H9 (cell line): ENCODE measurements at regions not wholly inside any gene's neighbourhood (a gene's known extent, or its start where the extent isn't known, plus 50 kb on each side); places are given as distances from the start of the nearest gene placed in this dataset.
"Not testable (repeated sequence)": the region's sequence is repeated elsewhere in the genome, so short reads cannot be mapped to it uniquely, and the experiment has no call there.

Experiments used
- DNase-seq: peaks from one replicate; pipeline ENCODE4 v3.0.0-alpha.2; 2017
- H2AFZ ChIP-seq: one replicate; pipeline ENCODE4 v1.6.1; 2013; ENCODE audit warnings: mild to moderate bottlenecking, low read length, control low read depth, moderate library complexity
- H2AK5ac ChIP-seq: 2 replicates; pipeline ENCODE4 v1.6.1; 2013; ENCODE audit warnings: low read length, control low read depth, mixed read lengths; ENCODE audit not compliant: insufficient read length
- H2BK120ac ChIP-seq: one replicate; pipeline ENCODE4 v1.6.1; 2013; ENCODE audit warnings: low read depth, mild to moderate bottlenecking, low read length, control low read depth, inconsistent platforms; ENCODE audit not compliant: poor library complexity, severe bottlenecking
- H2BK12ac ChIP-seq: 2 replicates; pipeline ENCODE4 v1.6.1; 2013; ENCODE audit warnings: low read length, control low read depth, mixed read lengths, low read depth; ENCODE audit not compliant: insufficient read length
- H2BK15ac ChIP-seq: 2 replicates; pipeline ENCODE4 v1.6.1; 2013; ENCODE audit warnings: low read depth, low read length, control low read depth
- H2BK20ac ChIP-seq: one replicate; pipeline ENCODE4 v1.6.1; 2013; ENCODE audit warnings: low read depth, mild to moderate bottlenecking, low read length, control low read depth, inconsistent platforms; ENCODE audit not compliant: poor library complexity, severe bottlenecking
- H2BK5ac ChIP-seq: 2 replicates; pipeline ENCODE4 v1.6.1; 2013; ENCODE audit warnings: low read length, control low read depth, mixed read lengths; ENCODE audit not compliant: insufficient read length
- H3K14ac ChIP-seq: 2 replicates; pipeline ENCODE4 v1.6.1; 2013; ENCODE audit warnings: low read length, control low read depth; ENCODE audit not compliant: insufficient read depth
- H3K18ac ChIP-seq: 2 replicates; pipeline ENCODE4 v1.6.1; 2013; ENCODE audit warnings: low read depth, mild to moderate bottlenecking, mixed read lengths, low read length, control low read depth; ENCODE audit not compliant: insufficient read length
- H3K23ac ChIP-seq: 2 replicates; pipeline ENCODE4 v1.6.1; 2013; ENCODE audit warnings: low read length, control low read depth, mixed read lengths, low read depth; ENCODE audit not compliant: insufficient read length
- H3K23me2 ChIP-seq: 2 replicates; pipeline ENCODE4 v1.6.1; 2013; ENCODE audit warnings: low read depth, mild to moderate bottlenecking, mixed read lengths, low read length, control low read depth; ENCODE audit not compliant: insufficient read length, poor library complexity, severe bottlenecking
- H3K27ac ChIP-seq: 2 replicates; pipeline ENCODE4 v1.5.1; 2013; ENCODE audit warnings: low read length, control low read depth, mixed read lengths, low read depth; ENCODE audit not compliant: insufficient read length
- H3K27me3 ChIP-seq: 2 replicates; pipeline ENCODE4 v1.6.1; 2013; ENCODE audit warnings: low read length, control low read depth, inconsistent platforms; ENCODE audit not compliant: insufficient read depth
- H3K4ac ChIP-seq: 2 replicates; pipeline ENCODE4 v1.6.1; 2013; ENCODE audit warnings: low read depth, mild to moderate bottlenecking, control low read depth, inconsistent platforms, low read length, moderate library complexity
- H3K4me1 ChIP-seq: 2 replicates; pipeline ENCODE4 v1.6.1; 2013; ENCODE audit warnings: low read length, control low read depth, inconsistent platforms; ENCODE audit not compliant: insufficient read depth
- H3K4me2 ChIP-seq: 2 replicates; pipeline ENCODE4 v1.6.1; 2013; ENCODE audit warnings: low read length, control low read depth, mixed read lengths; ENCODE audit not compliant: insufficient read length, insufficient read depth
- H3K56ac ChIP-seq: 2 replicates; pipeline ENCODE4 v1.6.1; 2013; ENCODE audit warnings: low read depth, mild to moderate bottlenecking, mixed read lengths, low read length, control low read depth; ENCODE audit not compliant: insufficient read length
- H3K79me1 ChIP-seq: 2 replicates; pipeline ENCODE4 v1.6.1; 2013; ENCODE audit warnings: low read depth, mild to moderate bottlenecking, moderate library complexity, low read length, control low read depth, inconsistent platforms; ENCODE audit not compliant: insufficient read depth, poor library complexity, severe bottlenecking
- H3K79me2 ChIP-seq: 2 replicates; pipeline ENCODE4 v1.6.1; 2013; ENCODE audit warnings: low read length, control low read depth, inconsistent platforms; ENCODE audit not compliant: insufficient read depth
- H3K9ac ChIP-seq: 2 replicates; pipeline ENCODE4 v1.6.1; 2013; ENCODE audit warnings: low read length, control low read depth, mixed read lengths; ENCODE audit not compliant: insufficient read length; ENCODE audit errors: extremely low read depth
- H3K9me3 ChIP-seq: one replicate; pipeline ENCODE4 v1.6.1; 2013; ENCODE audit warnings: low read depth, low read length, inconsistent platforms; ENCODE audit not compliant: control insufficient read depth
- H3T11ph ChIP-seq: one replicate; pipeline ENCODE4 v1.6.1; 2013; ENCODE audit warnings: mild to moderate bottlenecking, low read length, control low read depth, inconsistent platforms
- H4K20me1 ChIP-seq: one replicate; pipeline ENCODE4 v1.6.1; 2013; ENCODE audit not compliant: control insufficient read depth, insufficient read length, insufficient read depth
- H4K5ac ChIP-seq: 2 replicates; pipeline ENCODE4 v1.6.1; 2013; ENCODE audit warnings: low read depth, mild to moderate bottlenecking, mixed read lengths, low read length, control low read depth; ENCODE audit not compliant: insufficient read length
- H4K8ac ChIP-seq: replicated peaks from 2 replicates; pipeline ENCODE4 v1.6.1; 2013; ENCODE audit warnings: low read length, control low read depth, mixed read lengths, low read depth; ENCODE audit not compliant: insufficient read length
- H4K91ac ChIP-seq: 2 replicates; pipeline ENCODE4 v1.6.1; 2013; ENCODE audit warnings: low read depth, mild to moderate bottlenecking, moderate library complexity, mixed read lengths, low read length, control low read depth; ENCODE audit not compliant: insufficient read length
- H3K27ac Mint-ChIP-seq, 3 experiments: 2 replicates in 2 of 3; 3 replicates in 1 of 3; pipeline ENCODE4 v1.8.0; 2020 to 2021; ENCODE audit warnings: mixed read lengths in 3 of 3, mild to moderate bottlenecking in 1 of 3, moderate library complexity in 1 of 3
- H3K27me3 Mint-ChIP-seq: 2 replicates; pipeline ENCODE4 v1.8.0; 2021; ENCODE audit warnings: low read depth, mild to moderate bottlenecking, moderate library complexity, mixed read lengths
- H3K36me3 Mint-ChIP-seq, 3 experiments: 2 replicates in 2 of 3; 3 replicates in 1 of 3; pipeline ENCODE4 v1.8.0; 2020 to 2021; ENCODE audit warnings: low read depth in 3 of 3, mixed read lengths in 3 of 3; ENCODE audit not compliant: insufficient read depth in 1 of 3
- H3K4me1 Mint-ChIP-seq, 2 experiments: 2 replicates each; pipeline ENCODE4 v1.8.0; 2020; ENCODE audit warnings: mixed read lengths in 2 of 2
- H3K4me3 Mint-ChIP-seq, 2 experiments: 2 replicates in 1 of 2; 3 replicates in 1 of 2; pipeline ENCODE4 v1.8.0; 2020 to 2021; ENCODE audit warnings: mild to moderate bottlenecking in 2 of 2, mixed read lengths in 2 of 2, moderate library complexity in 1 of 2
- H3K9me3 Mint-ChIP-seq, 2 experiments: 2 replicates in 1 of 2; 3 replicates in 1 of 2; pipeline ENCODE4 v1.8.0; 2020; ENCODE audit warnings: mild to moderate bottlenecking in 2 of 2, mixed read lengths in 2 of 2, moderate library complexity in 1 of 2
- CTCF ChIP-seq: fragments of 200-600 bp; sonication (generic); conservative IDR thresholded peaks from 3 replicates; pipeline ENCODE4 v1.8.0; 2021; ENCODE audit warnings: antibody characterized with exemption, mild to moderate bottlenecking
- WGBS: extraction: QIAGEN DNeasy Blood & Tissue Kit; methylation state at CpG from one replicate; pipeline ENCODE4 v1.1.7; 2013; ENCODE audit warnings: missing lambda C conversion rate, low lambda C conversion rate, mixed read lengths; ENCODE audit not compliant: insufficient read length; ENCODE audit errors: extremely low coverage; 5-methylcytosine and 5-hydroxymethylcytosine counted together

- H2BK120ac ChIP-seq: no peak overlapping the region
- no peaks in the 10 kb centered on the region for H3K4me1 ChIP-seq
- H3K56ac ChIP-seq: no peak overlapping the region
- no peak overlapping the region for H4K91ac ChIP-seq
- WGBS: no CpG with 5 or more reads among the region's 5 CpGs
- H2BK20ac ChIP-seq: no peak overlapping the region
- no peaks in the 10 kb centered on the region for H3K23me2 ChIP-seq
- no peak overlapping the region for H3K4me3 Mint-ChIP-seq
- DNase-seq: no peak
- no peaks in the 10 kb centered on the region for H3K27me3 ChIP-seq
- no peak overlapping the region for H4K5ac ChIP-seq
- H3K9me3 Mint-ChIP-seq: peaks cover 4 to 11% of the 10 kb centered on the region in 2 experiments; a peak in 3 of 5 replicates
- no peak overlapping the region for H3K4ac ChIP-seq
- H3K4me2 ChIP-seq: no peak overlapping the region
- no peak overlapping the region for H2BK5ac ChIP-seq
- H2AK5ac ChIP-seq: no peak overlapping the region
- peaks cover 4 to 7% of the 10 kb centered on the region in 2 experiments; a peak in 3 of 4 replicates for H3K4me1 Mint-ChIP-seq
- H2AFZ ChIP-seq: no peak overlapping the region
- no peak overlapping the region for H3K9ac ChIP-seq
- no peak overlapping the region for H3K14ac ChIP-seq
- H4K8ac ChIP-seq: no peak overlapping the region
- no peak overlapping the region for H2BK15ac ChIP-seq
- no peak for TF ChIP-seq CTCF
- H3K18ac ChIP-seq: no peak overlapping the region
- no peaks in the 10 kb centered on the region for H3K79me1 ChIP-seq
- peaks cover 2% of the 10 kb centered on the region; the same call in 1 of the 2 replicates for H3K27me3 Mint-ChIP-seq
- no peaks in the 10 kb centered on the region for H3K79me2 ChIP-seq
- no peak overlapping the region for H3K23ac ChIP-seq
- no peaks in the 10 kb centered on the region for H3K9me3 ChIP-seq
- peaks cover 0 to 5% (median 3%) of the 10 kb centered on the region in 3 experiments; a peak in 4 of 7 replicates for H3K36me3 Mint-ChIP-seq
- no peak overlapping the region for H3K27ac Mint-ChIP-seq
- H2BK12ac ChIP-seq: no peak overlapping the region
- no peaks in the 10 kb centered on the region for H4K20me1 ChIP-seq
- no peak overlapping the region for H3K27ac ChIP-seq
- no peak overlapping the region for H3T11ph ChIP-seq
Observed at GRCh38 chr20:19876828-19877460, 118.9 kb downstream of the RIN2 start.

- H3K14ac ChIP-seq, H3K4me2 ChIP-seq, H3K18ac ChIP-seq, H3K56ac ChIP-seq, H3K4me3 Mint-ChIP-seq, DNase-seq, H3K36me3 Mint-ChIP-seq, H2BK120ac ChIP-seq, H3K27me3 Mint-ChIP-seq, H3K27ac Mint-ChIP-seq, H2AFZ ChIP-seq, H4K5ac ChIP-seq, H2AK5ac ChIP-seq, H3K9me3 Mint-ChIP-seq, H3K4me1 Mint-ChIP-seq, H3K9me3 ChIP-seq, H3T11ph ChIP-seq, H4K20me1 ChIP-seq, H4K8ac ChIP-seq, H2BK5ac ChIP-seq, H2BK15ac ChIP-seq, H3K4me1 ChIP-seq, H3K23me2 ChIP-seq, H3K4ac ChIP-seq, H4K91ac ChIP-seq, H3K9ac ChIP-seq, H2BK20ac ChIP-seq, H3K79me1 ChIP-seq, H3K27ac ChIP-seq, H3K23ac ChIP-seq, H3K79me2 ChIP-seq, H2BK12ac ChIP-seq, H3K27me3 ChIP-seq: not testable (repeated sequence)
- no CpG with 5 or more reads among the region's 4 CpGs for WGBS
Observed at GRCh38 chr20:19879874-19880255, 121.8 kb downstream of the RIN2 start.
